ENCODE measurements at regions not wholly inside any gene's neighbourhood (a gene's known extent, or its start where the extent isn't known, plus 50 kb on each side); places are given as distances from the start of the nearest gene placed in this dataset.

DNA sequence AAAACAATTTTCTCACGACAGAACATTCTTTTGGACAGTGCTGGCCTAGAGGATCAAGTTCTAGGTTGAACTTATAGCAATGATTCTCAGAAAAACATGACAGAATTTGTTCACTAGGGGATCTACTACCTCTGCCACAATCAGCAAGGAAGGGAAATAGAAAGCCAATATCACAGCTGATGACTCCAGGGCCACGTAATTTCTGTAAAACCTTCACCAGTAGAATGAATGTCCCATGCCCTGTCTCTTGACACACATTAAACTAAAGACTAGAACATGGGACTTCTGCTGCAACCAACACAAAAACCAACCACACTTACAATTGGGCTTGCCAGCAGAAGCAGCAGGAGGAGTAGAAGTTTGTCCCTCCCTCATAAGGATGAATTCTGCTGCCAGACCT lies 86.0 kb upstream of the NPFFR2 start:
- Mint-ChIP-seq H3K4me1 (ENCODE audit: low read depth) (no peaks in the 10 kb centered on the region), H3K27me3 (no peaks in the 10 kb centered on the region), H3K27ac (no peak overlapping the region), H3K36me3 (ENCODE audit: insufficient read depth) (peaks cover 8% of the 10 kb centered on the region), H3K4me3 (ENCODE audit: low read depth) (no peak overlapping the region), H3K9me3 (ENCODE audit: low read depth) (peaks cover 45% of the 10 kb centered on the region)
- TF ChIP-seq, protein P1, sequence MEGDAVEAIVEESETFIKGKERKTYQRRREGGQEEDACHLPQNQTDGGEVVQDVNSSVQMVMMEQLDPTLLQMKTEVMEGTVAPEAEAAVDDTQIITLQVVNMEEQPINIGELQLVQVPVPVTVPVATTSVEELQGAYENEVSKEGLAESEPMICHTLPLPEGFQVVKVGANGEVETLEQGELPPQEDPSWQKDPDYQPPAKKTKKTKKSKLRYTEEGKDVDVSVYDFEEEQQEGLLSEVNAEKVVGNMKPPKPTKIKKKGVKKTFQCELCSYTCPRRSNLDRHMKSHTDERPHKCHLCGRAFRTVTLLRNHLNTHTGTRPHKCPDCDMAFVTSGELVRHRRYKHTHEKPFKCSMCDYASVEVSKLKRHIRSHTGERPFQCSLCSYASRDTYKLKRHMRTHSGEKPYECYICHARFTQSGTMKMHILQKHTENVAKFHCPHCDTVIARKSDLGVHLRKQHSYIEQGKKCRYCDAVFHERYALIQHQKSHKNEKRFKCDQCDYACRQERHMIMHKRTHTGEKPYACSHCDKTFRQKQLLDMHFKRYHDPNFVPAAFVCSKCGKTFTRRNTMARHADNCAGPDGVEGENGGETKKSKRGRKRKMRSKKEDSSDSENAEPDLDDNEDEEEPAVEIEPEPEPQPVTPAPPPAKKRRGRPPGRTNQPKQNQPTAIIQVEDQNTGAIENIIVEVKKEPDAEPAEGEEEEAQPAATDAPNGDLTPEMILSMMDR (IDR thresholded peaks at IDR 0.05; ENCODE audit: unreplicated experiment): no peak
- DNase-seq (ENCODE audit: low spot score, unreplicated experiment): no peak

DNA sequence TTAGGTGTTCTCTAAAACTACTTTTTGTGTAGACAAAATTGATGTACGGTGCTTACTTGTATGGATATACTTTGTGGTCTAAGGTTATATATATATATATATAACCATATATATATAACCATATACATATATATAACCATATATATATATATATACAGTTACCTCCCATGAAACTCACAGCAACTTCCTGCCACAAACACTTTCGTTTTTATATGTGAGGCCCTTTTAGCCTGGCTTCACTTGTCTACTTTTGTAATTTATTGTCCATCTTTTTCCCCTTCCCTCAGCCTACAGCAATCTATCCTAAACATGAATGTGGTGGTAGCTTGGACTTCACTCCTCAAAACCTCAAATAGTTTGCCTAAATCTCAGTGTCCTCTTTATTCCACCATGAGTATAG lies 72.8 kb upstream of the NPFFR2 start:
- TF ChIP-seq, protein P1 (IDR thresholded peaks at IDR 0.05; ENCODE audit: unreplicated experiment): no peak
- Mint-ChIP-seq H3K4me3 (ENCODE audit: low read depth) (no peak overlapping the region), H3K36me3 (ENCODE audit: insufficient read depth) (no peaks in the 10 kb centered on the region), H3K4me1 (ENCODE audit: low read depth) (no peaks in the 10 kb centered on the region), H3K27me3 (no peaks in the 10 kb centered on the region), H3K27ac (no peak overlapping the region), H3K9me3 (ENCODE audit: low read depth) (peaks cover 3% of the 10 kb centered on the region)
- DNase-seq (ENCODE audit: low spot score, unreplicated experiment): no peak

DNA sequence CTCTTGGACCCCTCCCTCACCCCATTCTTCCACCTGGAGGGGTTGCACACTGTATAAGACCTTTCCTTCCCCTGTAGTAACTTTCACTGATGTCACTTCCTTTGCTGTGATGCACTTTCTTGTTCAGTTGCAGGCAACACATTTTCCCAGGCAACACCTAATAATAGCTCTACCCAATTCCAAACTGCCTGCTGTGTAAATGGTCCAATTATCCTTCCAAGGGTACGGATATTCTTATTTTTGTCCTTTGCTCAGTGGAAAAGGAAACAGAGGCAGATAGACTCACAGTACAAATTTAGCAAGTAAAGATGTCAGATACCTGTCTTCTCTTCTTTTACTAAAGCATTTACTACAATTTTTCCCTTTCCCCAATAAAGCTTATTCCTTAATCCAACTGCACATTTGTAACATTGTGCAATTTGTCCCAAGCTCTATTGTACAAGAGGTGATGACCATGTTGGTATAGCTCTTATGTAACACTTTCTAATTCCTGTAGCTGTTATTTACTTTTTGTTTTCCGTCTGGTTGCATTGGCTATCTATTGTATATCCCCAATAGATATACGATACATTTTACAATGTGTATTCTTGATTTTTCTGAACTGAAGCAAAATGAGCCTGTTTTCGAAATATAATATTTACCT lies 69.1 kb upstream of the NPFFR2 start:
- H3K4me3 Mint-ChIP-seq (ENCODE audit: low read depth): no peak overlapping the region
- DNase-seq (ENCODE audit: low spot score, unreplicated experiment): no peak
- H3K27me3 Mint-ChIP-seq: no peaks in the 10 kb centered on the region
- no peak overlapping the region for H3K27ac Mint-ChIP-seq
- no peaks in the 10 kb centered on the region for H3K36me3 Mint-ChIP-seq (ENCODE audit: insufficient read depth)
- H3K4me1 Mint-ChIP-seq (ENCODE audit: low read depth): no peaks in the 10 kb centered on the region
- H3K9me3 Mint-ChIP-seq (ENCODE audit: low read depth): peaks cover 7% of the 10 kb centered on the region
- TF ChIP-seq, protein P1 (IDR thresholded peaks at IDR 0.05; ENCODE audit: unreplicated experiment): no peak

DNA sequence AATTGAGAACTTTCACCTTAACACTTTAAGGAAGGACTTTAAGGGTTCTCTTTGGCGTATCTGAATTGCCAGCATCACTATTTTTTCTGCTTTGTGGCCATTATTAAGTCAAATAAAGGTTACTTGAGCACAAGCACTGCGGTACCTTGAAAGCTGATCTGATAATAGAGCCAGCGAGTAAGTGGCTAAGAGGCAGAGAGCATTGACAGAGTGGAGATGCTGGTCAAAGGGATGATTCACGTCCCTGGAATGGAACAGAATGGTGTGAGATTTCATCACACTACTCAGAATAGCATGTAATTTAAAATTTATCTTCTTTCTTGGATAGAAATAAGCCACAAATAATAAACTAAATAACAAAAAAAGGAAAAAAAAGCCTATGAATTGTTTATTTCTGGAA lies 57.1 kb upstream of the NPFFR2 start:
- Mint-ChIP-seq H3K27ac (no peak overlapping the region), H3K36me3 (ENCODE audit: insufficient read depth) (no peaks in the 10 kb centered on the region), H3K27me3 (no peaks in the 10 kb centered on the region), H3K4me1 (ENCODE audit: low read depth) (peaks cover 9% of the 10 kb centered on the region), H3K4me3 (ENCODE audit: low read depth) (no peak overlapping the region), H3K9me3 (ENCODE audit: low read depth) (no peaks in the 10 kb centered on the region)
- DNase-seq (ENCODE audit: low spot score, unreplicated experiment): no peak
- TF ChIP-seq, protein P1 (IDR thresholded peaks at IDR 0.05; ENCODE audit: unreplicated experiment): no peak

DNA sequence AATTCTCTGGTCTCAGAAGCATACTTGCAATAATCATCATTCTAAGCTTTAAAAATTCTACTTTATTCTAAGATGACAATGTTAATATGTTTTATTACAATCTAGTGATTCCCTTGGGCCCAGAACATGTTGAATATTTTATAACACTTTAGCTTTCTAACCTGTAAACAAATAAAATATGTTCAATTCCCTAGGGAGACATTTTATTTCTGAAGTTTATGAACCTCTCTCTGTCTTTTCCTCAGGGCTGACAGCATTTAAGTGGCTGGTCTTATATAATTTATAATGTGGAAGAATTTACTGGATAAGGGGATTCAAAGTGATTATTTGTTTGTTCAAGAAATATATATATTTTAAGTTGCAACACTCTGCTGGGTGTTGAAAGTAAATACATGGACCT lies 55.3 kb upstream of the NPFFR2 start:
- H3K36me3 Mint-ChIP-seq (ENCODE audit: insufficient read depth): no peaks in the 10 kb centered on the region
- no peak overlapping the region for H3K4me3 Mint-ChIP-seq (ENCODE audit: low read depth)
- no peak overlapping the region for H3K27ac Mint-ChIP-seq
- H3K4me1 Mint-ChIP-seq (ENCODE audit: low read depth): peaks cover 7% of the 10 kb centered on the region
- no peaks in the 10 kb centered on the region for H3K27me3 Mint-ChIP-seq
- H3K9me3 Mint-ChIP-seq (ENCODE audit: low read depth): no peaks in the 10 kb centered on the region
- DNase-seq (ENCODE audit: low spot score, unreplicated experiment): no peak
- TF ChIP-seq, protein P1 (IDR thresholded peaks at IDR 0.05; ENCODE audit: unreplicated experiment): no peak

Data from progenitor cell of endocrine pancreas (in vitro differentiated cells).